DND-41 (cell line): ENCODE measurements at regions not wholly inside any gene's neighbourhood (a gene's known extent, or its start where the extent isn't known, plus 50 kb on each side); places are given as distances from the start of the nearest gene placed in this dataset.

ENCODE experiments used
- ATAC-seq: fragments of 200-7000 bp; cut with Tn5 transposase; 3 replicates; pipeline ENCODE4 v1.9.1; 2021; ENCODE audit warnings: low read depth; ENCODE audit not compliant: insufficient read depth
- DNase-seq: peaks from one replicate; pipeline ENCODE4 v3.0.0-alpha.2; 2020
- H2AFZ ChIP-seq: 2 replicates; pipeline ENCODE4 v1.6.0; 2012; ENCODE audit warnings: low read depth, low read length
- H3K27ac ChIP-seq: 2 replicates; pipeline ENCODE4 v1.5.1; 2012; ENCODE audit warnings: low read length, inconsistent platforms
- H3K27me3 ChIP-seq: fragments of 200-600 bp; sonication (generic); 2 replicates; pipeline ENCODE4 v1.6.0; 2012; ENCODE audit warnings: low read length, mild to moderate bottlenecking, inconsistent platforms; ENCODE audit not compliant: insufficient read depth, poor library complexity
- H3K36me3 ChIP-seq: 2 replicates; pipeline ENCODE4 v1.5.1; 2012; ENCODE audit warnings: low read length, inconsistent platforms; ENCODE audit not compliant: insufficient read depth
- H3K4me1 ChIP-seq: 2 replicates; pipeline ENCODE4 v1.5.1; 2012; ENCODE audit warnings: mild to moderate bottlenecking, low read length; ENCODE audit not compliant: insufficient read depth
- H3K4me2 ChIP-seq: 2 replicates; pipeline ENCODE4 v1.6.0; 2012; ENCODE audit warnings: mild to moderate bottlenecking, moderate library complexity, low read length, inconsistent platforms; ENCODE audit not compliant: insufficient read depth
- H3K4me3 ChIP-seq, 2 experiments: fragments of 200-600 bp in 1 of 2; shearing (Covaris generic) in 1 of 2; 2 replicates each; pipeline ENCODE4 v1.5.1; 2012 to 2016; ENCODE audit warnings: inconsistent platforms in 2 of 2, low read length in 2 of 2, mild to moderate bottlenecking in 2 of 2, low read depth in 1 of 2, moderate library complexity in 1 of 2
- H3K79me2 ChIP-seq: 2 replicates; pipeline ENCODE4 v1.6.0; 2012; ENCODE audit warnings: low read length, inconsistent platforms; ENCODE audit not compliant: insufficient read depth
- H3K9ac ChIP-seq: 2 replicates; pipeline ENCODE4 v1.6.0; 2012; ENCODE audit warnings: low read depth, mild to moderate bottlenecking, inconsistent platforms, low read length, moderate library complexity
- H3K9me3 ChIP-seq: 2 replicates; pipeline ENCODE4 v1.5.1; 2012; ENCODE audit warnings: low read length, moderate library complexity, mild to moderate bottlenecking, inconsistent platforms; ENCODE audit not compliant: insufficient read depth, severe bottlenecking
- H4K20me1 ChIP-seq: 2 replicates; pipeline ENCODE4 v1.6.0; 2012; ENCODE audit warnings: low read length; ENCODE audit not compliant: insufficient read depth
- CTCF ChIP-seq: IDR thresholded peaks from 2 replicates; pipeline ENCODE4 v1.5.1; 2012; ENCODE audit warnings: borderline replicate concordance, low read length, moderate library complexity, mild to moderate bottlenecking; ENCODE audit not compliant: poor library complexity, severe bottlenecking; ENCODE audit errors: extremely low read depth
- EZH2 ChIP-seq: IDR thresholded peaks from 3 replicates; pipeline ENCODE4 v1.6.1; 2012; ENCODE audit warnings: borderline replicate concordance, low read depth, mild to moderate bottlenecking, moderate library complexity, low read length, inconsistent platforms; ENCODE audit not compliant: severe bottlenecking

GRCh38 chr17:33650304-33650703, 357.2 kb upstream of the ASIC2 start:
- Histone ChIP-seq H3K36me3 (no peaks in the 10 kb centered on the region), H3K9ac (no peak overlapping the region), H3K27me3 (no peaks in the 10 kb centered on the region), H3K9me3 (no peaks in the 10 kb centered on the region), H3K4me2 (no peak overlapping the region), H3K79me2 (no peaks in the 10 kb centered on the region), H3K4me1 (no peaks in the 10 kb centered on the region), H3K27ac (no peak overlapping the region), H2AFZ (no peak overlapping the region), H4K20me1 (no peaks in the 10 kb centered on the region), H3K4me3 (no peak overlapping the region)
- no peak for DNase-seq
- no peak for ATAC-seq
- TF ChIP-seq CTCF (no peak), EZH2 (no peak)

- no peak for ATAC-seq
- H3K4me2 ChIP-seq = no peak overlapping the region
- no peak overlapping the region for H3K4me3 ChIP-seq
- H3K27me3 ChIP-seq = peaks cover 2% of the 10 kb centered on the region
- no peak overlapping the region for H3K9ac ChIP-seq
- H3K36me3 ChIP-seq = no peaks in the 10 kb centered on the region
- DNase-seq = no peak
- no peak overlapping the region for H2AFZ ChIP-seq
- H3K4me1 ChIP-seq = no peaks in the 10 kb centered on the region
- no peak overlapping the region for H3K27ac ChIP-seq
- TF ChIP-seq CTCF (peak; percentile 12), EZH2 (no peak)
- H3K9me3 ChIP-seq = no peaks in the 10 kb centered on the region
- no peaks in the 10 kb centered on the region for H3K79me2 ChIP-seq
- no peaks in the 10 kb centered on the region for H4K20me1 ChIP-seq
Observed at GRCh38 chr17:33651686-33652085, 358.6 kb upstream of the ASIC2 start.

GRCh38 chr17:33652731-33653398, 359.8 kb upstream of the ASIC2 start:
- Histone ChIP-seq H3K9me3 (no peaks in the 10 kb centered on the region), H4K20me1 (no peaks in the 10 kb centered on the region), H3K36me3 (no peaks in the 10 kb centered on the region), H2AFZ (no peak overlapping the region), H3K4me1 (no peaks in the 10 kb centered on the region), H3K27ac (no peak overlapping the region), H3K9ac (no peak overlapping the region), H3K4me3 (no peak overlapping the region), H3K79me2 (no peaks in the 10 kb centered on the region), H3K27me3 (peaks cover 5% of the 10 kb centered on the region), H3K4me2 (no peak overlapping the region)
- ATAC-seq (no peak), DNase-seq (no peak)
- no peak for TF ChIP-seq EZH2
- TF ChIP-seq CTCF = no peak
